Mesothelial cell of epicardium (in vitro differentiated cells): ENCODE measurements at regions not wholly inside any gene's neighbourhood (a gene's known extent, or its start where the extent isn't known, plus 50 kb on each side); places are given as distances from the start of the nearest gene placed in this dataset.

Experiments
- DNase-seq, 2 experiments: peaks; one replicate each; pipeline ENCODE4 v3.0.0; 2021; ENCODE audit warnings: low spot score in 2 of 2; ENCODE audit not compliant: unreplicated experiment in 2 of 2
- H3K27ac Mint-ChIP-seq: 2 replicates; pipeline ENCODE4 v1.8.0; 2021; ENCODE audit warnings: mixed read lengths
- H3K27me3 Mint-ChIP-seq: 2 replicates; pipeline ENCODE4 v1.8.0; 2021; ENCODE audit warnings: low read depth, mixed read lengths
- H3K36me3 Mint-ChIP-seq: 2 replicates; pipeline ENCODE4 v1.8.0; 2021; ENCODE audit warnings: mixed read lengths
- H3K4me1 Mint-ChIP-seq: 2 replicates; pipeline ENCODE4 v1.8.0; 2021; ENCODE audit warnings: mixed read lengths
- H3K4me3 Mint-ChIP-seq: 2 replicates; pipeline ENCODE4 v1.8.0; 2021; ENCODE audit warnings: mild to moderate bottlenecking, moderate library complexity, mixed read lengths
- H3K9me3 Mint-ChIP-seq: 2 replicates; pipeline ENCODE4 v1.8.0; 2021; ENCODE audit warnings: mixed read lengths
- TF ChIP-seq, protein P1 (sequence below): fragments of 200-600 bp; sonication (generic); IDR thresholded peaks from one replicate; pipeline ENCODE4 v1.5.0; 2021; ENCODE audit warnings: antibody characterized with exemption; ENCODE audit not compliant: unreplicated experiment

DNA sequence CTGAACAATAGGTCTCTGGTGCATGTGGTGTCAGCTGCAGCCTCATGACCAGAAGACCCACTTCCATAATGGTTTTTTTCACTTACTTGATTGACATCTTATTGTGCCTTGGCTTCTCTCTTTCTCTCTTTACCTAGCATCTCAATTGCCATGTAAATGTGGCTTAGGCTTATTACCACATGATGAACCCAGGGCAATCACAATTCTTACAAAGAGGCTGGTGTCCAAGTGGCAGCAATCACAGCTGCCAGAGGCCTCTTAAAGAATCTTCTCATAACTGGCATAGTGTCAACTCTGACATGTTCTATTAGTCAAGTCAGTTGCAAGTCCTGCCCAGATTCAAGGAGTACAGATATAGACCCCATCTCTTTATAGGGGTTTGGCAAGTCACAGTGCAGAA is 1224.8 kb downstream of the SUCLG1 start:
- H3K4me1 Mint-ChIP-seq = peaks cover 5% of the 10 kb centered on the region
- no peaks in the 10 kb centered on the region for H3K36me3 Mint-ChIP-seq
- TF ChIP-seq, protein P1, sequence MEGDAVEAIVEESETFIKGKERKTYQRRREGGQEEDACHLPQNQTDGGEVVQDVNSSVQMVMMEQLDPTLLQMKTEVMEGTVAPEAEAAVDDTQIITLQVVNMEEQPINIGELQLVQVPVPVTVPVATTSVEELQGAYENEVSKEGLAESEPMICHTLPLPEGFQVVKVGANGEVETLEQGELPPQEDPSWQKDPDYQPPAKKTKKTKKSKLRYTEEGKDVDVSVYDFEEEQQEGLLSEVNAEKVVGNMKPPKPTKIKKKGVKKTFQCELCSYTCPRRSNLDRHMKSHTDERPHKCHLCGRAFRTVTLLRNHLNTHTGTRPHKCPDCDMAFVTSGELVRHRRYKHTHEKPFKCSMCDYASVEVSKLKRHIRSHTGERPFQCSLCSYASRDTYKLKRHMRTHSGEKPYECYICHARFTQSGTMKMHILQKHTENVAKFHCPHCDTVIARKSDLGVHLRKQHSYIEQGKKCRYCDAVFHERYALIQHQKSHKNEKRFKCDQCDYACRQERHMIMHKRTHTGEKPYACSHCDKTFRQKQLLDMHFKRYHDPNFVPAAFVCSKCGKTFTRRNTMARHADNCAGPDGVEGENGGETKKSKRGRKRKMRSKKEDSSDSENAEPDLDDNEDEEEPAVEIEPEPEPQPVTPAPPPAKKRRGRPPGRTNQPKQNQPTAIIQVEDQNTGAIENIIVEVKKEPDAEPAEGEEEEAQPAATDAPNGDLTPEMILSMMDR = no peak
- no peaks in the 10 kb centered on the region for H3K27me3 Mint-ChIP-seq
- no peak for DNase-seq
- H3K9me3 Mint-ChIP-seq = peaks cover 4% of the 10 kb centered on the region
- no peak overlapping the region for H3K27ac Mint-ChIP-seq
- H3K4me3 Mint-ChIP-seq = no peak overlapping the region

DNA sequence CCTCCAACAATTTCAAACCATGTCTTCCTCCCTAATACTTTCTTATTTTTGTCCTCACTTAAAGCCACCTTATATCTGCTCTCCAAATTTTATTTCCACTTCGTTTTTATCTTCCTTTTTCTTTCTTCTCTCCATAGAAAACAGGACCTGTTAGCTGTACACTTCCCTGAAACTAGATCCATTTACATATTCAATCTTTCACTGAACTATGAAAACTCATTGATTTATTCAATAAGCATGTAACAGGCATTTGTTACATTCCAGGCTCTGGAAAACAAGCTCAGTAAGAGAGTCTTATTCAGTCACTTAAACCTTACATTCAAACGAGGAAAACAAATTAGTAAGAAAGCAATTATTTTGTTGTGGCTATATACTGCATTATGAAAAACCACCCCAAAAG is 1225.3 kb downstream of the SUCLG1 start:
- Mint-ChIP-seq H3K27me3 (no peaks in the 10 kb centered on the region), H3K36me3 (no peaks in the 10 kb centered on the region), H3K4me1 (peaks cover 5% of the 10 kb centered on the region), H3K4me3 (no peak overlapping the region), H3K27ac (no peak overlapping the region), H3K9me3 (peaks cover 4% of the 10 kb centered on the region)
- TF ChIP-seq, protein P1 = no peak
- no peak for DNase-seq

DNA sequence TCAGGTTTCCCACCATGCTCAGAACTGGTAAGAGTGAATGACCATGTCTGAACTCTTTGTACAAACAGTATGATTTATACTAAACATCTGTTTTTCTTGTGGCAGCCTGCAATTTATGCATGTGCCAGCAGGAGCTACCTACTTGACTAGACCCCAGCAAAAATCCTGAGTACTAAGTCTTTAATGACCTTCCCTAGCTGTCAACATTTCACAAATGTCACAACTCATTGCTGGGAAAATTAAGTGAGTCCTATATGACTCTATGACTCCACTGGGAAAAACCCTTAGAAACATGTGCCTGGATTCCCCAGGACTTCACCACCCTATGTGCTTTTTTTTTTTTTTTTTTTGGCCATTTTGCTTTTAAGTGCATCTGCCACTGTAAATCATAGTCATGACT is 1225.8 kb downstream of the SUCLG1 start:
- Mint-ChIP-seq H3K36me3 (no peaks in the 10 kb centered on the region), H3K27ac (no peak overlapping the region), H3K9me3 (peaks cover 4% of the 10 kb centered on the region), H3K27me3 (no peaks in the 10 kb centered on the region), H3K4me3 (no peak overlapping the region), H3K4me1 (peaks cover 5% of the 10 kb centered on the region)
- DNase-seq = no peak
- TF ChIP-seq, protein P1 = no peak

DNA sequence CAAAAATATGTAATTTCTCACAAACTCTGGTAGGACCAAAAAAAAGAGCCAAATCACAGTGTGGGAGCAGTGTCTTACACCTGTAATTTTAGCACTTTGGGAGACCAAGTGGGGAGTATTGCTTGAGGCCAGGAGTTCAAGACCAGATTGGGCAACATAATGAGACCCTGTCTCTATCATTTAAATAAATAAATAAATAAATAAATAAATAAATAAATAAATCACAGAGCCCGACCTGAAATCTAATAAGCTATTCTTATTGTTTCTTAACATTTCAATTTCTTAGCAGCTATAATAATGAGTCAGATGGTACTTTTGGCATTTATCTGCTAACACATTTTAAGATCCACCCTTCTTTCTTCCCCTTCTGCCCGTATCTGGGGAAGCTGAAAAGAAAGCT is 1229.6 kb downstream of the SUCLG1 start:
- H3K4me3 Mint-ChIP-seq = no peak overlapping the region
- no peaks in the 10 kb centered on the region for H3K27me3 Mint-ChIP-seq
- H3K9me3 Mint-ChIP-seq = peaks cover 4% of the 10 kb centered on the region
- no peak for DNase-seq
- no peak overlapping the region for H3K27ac Mint-ChIP-seq
- H3K4me1 Mint-ChIP-seq = peaks cover 5% of the 10 kb centered on the region
- TF ChIP-seq, protein P1 = no peak
- H3K36me3 Mint-ChIP-seq = no peaks in the 10 kb centered on the region

DNA sequence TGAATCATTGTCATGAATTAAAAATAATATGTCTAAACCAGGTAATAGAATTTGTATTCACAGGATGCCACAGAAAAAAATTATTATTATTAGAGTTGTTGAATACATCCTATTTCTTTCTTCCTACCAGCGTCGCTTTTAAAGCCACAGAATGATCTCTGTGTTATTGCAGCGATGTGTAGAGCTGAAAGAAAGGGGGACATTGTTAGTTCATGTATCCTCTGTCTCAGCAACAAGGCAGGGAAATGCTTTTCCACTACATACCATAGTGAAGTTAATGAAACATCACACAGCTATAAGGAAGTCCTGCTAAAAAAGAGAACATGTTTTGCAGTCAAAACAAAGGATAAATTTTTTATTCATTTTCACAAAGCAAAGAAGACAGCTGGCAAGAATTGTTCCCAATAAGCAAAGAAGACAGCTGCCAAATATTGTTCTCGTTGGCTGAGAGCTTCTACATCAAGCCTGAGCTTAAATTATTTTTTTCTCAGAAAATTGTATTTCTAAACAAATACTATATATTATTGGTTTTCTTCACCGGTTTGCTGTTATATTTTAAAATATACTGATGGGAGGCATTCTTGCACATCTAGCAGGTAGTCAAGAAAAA is 1234.4 kb downstream of the SUCLG1 start:
- Mint-ChIP-seq H3K4me1 (peaks cover 7% of the 10 kb centered on the region), H3K27me3 (no peaks in the 10 kb centered on the region), H3K27ac (no peak overlapping the region), H3K4me3 (no peak overlapping the region), H3K9me3 (no peaks in the 10 kb centered on the region), H3K36me3 (no peaks in the 10 kb centered on the region)
- no peak for DNase-seq
- TF ChIP-seq, protein P1 = no peak

DNA sequence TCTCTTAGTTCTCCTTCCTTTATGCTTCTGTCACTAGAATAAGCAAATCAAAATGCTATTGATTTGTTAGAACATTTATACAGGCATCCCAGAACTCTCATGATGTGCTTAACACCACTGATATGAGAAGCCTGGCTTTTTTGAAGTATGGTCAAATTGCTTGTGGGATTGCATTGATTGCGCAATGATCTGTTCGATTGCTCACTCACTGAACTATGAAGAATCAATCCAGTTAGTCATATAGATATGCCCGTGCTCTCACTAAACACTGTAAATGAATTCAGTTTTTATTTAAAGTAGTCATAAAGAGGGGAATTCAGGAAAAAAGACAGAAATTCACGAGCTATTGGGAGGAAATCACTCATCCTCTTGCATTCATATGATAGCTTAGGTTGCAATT is 1237.8 kb downstream of the SUCLG1 start:
- Mint-ChIP-seq H3K4me1 (peaks cover 7% of the 10 kb centered on the region), H3K36me3 (no peaks in the 10 kb centered on the region), H3K27ac (no peak overlapping the region), H3K27me3 (no peaks in the 10 kb centered on the region), H3K9me3 (peaks cover 8% of the 10 kb centered on the region), H3K4me3 (no peak overlapping the region)
- DNase-seq = no peak
- TF ChIP-seq, protein P1 = no peak
